Upper lobe of left lung (tissue), 4 donors: ENCODE measurements at regions not wholly inside any gene's neighbourhood (a gene's known extent, or its start where the extent isn't known, plus 50 kb on each side); places are given as distances from the start of the nearest gene placed in this dataset.

ENCODE experiments used
- POLR2A ChIP-seq, 4 donors: fragments of 450-650 bp; IDR thresholded peaks; one replicate each; pipeline ENCODE4 v1.5.1; 2016 to 2017; ENCODE audit warnings: antibody characterized with exemption in 4 of 4, mild to moderate bottlenecking in 2 of 4
- TF ChIP-seq, protein P1 (sequence below), 6 experiments: fragments of 450-650 bp in 4 of 6; fragments of 200-600 bp in 2 of 6; sonication (generic) in 2 of 6; IDR thresholded peaks; one replicate each; pipeline ENCODE4 v1.5.1; 2016 to 2019; ENCODE audit warnings: antibody characterized with exemption in 6 of 6

- TF ChIP-seq, protein P1, sequence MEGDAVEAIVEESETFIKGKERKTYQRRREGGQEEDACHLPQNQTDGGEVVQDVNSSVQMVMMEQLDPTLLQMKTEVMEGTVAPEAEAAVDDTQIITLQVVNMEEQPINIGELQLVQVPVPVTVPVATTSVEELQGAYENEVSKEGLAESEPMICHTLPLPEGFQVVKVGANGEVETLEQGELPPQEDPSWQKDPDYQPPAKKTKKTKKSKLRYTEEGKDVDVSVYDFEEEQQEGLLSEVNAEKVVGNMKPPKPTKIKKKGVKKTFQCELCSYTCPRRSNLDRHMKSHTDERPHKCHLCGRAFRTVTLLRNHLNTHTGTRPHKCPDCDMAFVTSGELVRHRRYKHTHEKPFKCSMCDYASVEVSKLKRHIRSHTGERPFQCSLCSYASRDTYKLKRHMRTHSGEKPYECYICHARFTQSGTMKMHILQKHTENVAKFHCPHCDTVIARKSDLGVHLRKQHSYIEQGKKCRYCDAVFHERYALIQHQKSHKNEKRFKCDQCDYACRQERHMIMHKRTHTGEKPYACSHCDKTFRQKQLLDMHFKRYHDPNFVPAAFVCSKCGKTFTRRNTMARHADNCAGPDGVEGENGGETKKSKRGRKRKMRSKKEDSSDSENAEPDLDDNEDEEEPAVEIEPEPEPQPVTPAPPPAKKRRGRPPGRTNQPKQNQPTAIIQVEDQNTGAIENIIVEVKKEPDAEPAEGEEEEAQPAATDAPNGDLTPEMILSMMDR (IDR thresholded peaks at IDR 0.05), result no peak
- TF ChIP-seq POLR2A (IDR thresholded peaks at IDR 0.05), result no peak
These were observed 273.9 kb downstream of the CDK5RAP2 start for GRCh38 chr9:120306088-120306487.
